ENCODE measurements at regions not wholly inside any gene's neighbourhood (a gene's known extent, or its start where the extent isn't known, plus 50 kb on each side); places are given as distances from the start of the nearest gene placed in this dataset.

DNA sequence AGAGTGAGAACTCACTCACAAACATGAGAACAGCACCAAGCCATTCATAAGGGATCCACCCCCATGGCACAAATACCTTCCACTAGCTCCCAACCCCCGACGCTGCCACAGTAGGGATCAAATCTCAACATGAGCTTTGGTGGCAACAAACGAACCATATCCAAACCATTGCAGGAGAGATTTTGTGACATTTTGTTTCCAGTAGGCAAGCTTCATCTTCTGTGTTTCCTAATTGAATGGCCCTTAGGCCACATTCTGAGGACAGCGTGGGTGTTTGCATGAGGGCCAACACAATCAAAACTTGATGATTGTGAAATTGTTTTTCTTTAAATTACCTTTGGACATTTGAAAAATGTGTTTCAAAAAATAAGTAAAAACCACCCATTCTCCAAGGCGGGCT lies 102.6 kb upstream of the LNX1 start:
- Histone ChIP-seq H3K36me3 (ENCODE audit: control insufficient read depth in 3 of 3, insufficient read depth in 3 of 3, low read length in 3 of 3) (no peaks in the 10 kb centered on the region), H3K9me3 (ENCODE audit: control insufficient read depth in 3 of 3, low read length in 3 of 3) (no peaks in the 10 kb centered on the region), H3K27ac (ENCODE audit: low read depth, low read length) (no peak overlapping the region), H3K27me3 (ENCODE audit: control insufficient read depth in 3 of 3, insufficient read depth in 3 of 3, low read length in 3 of 3) (no peaks in the 10 kb centered on the region), H3K4me1 (ENCODE audit: control insufficient read depth in 3 of 3, insufficient read depth in 3 of 3, low read length in 3 of 3) (no peaks in the 10 kb centered on the region), H3K4me3 (ENCODE audit: low read length in 3 of 3) (no peak overlapping the region), H3K9ac (ENCODE audit: low read depth in 1 of 3, low read length in 3 of 3) (no peak overlapping the region)

GRCh38 chr4:53693408-53693807 lies 102.1 kb upstream of the LNX1 start:
- H3K4me3 ChIP-seq (ENCODE audit: low read length in 3 of 3): no peak overlapping the region
- H3K4me1 ChIP-seq (ENCODE audit: control insufficient read depth in 3 of 3, insufficient read depth in 3 of 3, low read length in 3 of 3): no peaks in the 10 kb centered on the region
- H3K36me3 ChIP-seq (ENCODE audit: control insufficient read depth in 3 of 3, insufficient read depth in 3 of 3, low read length in 3 of 3): no peaks in the 10 kb centered on the region
- no peaks in the 10 kb centered on the region for H3K27me3 ChIP-seq (ENCODE audit: control insufficient read depth in 3 of 3, insufficient read depth in 3 of 3, low read length in 3 of 3)
- H3K9ac ChIP-seq (ENCODE audit: low read depth in 1 of 3, low read length in 3 of 3): no peak overlapping the region
- no peaks in the 10 kb centered on the region for H3K9me3 ChIP-seq (ENCODE audit: control insufficient read depth in 3 of 3, low read length in 3 of 3)
- no peak overlapping the region for H3K27ac ChIP-seq (ENCODE audit: low read depth, low read length)

- no peaks in the 10 kb centered on the region for H3K27me3 ChIP-seq (ENCODE audit: control insufficient read depth in 3 of 3, insufficient read depth in 3 of 3, low read length in 3 of 3)
- H3K36me3 ChIP-seq (ENCODE audit: control insufficient read depth in 3 of 3, insufficient read depth in 3 of 3, low read length in 3 of 3): no peaks in the 10 kb centered on the region
- H3K27ac ChIP-seq (ENCODE audit: low read depth, low read length): peak overlapping the region; percentile 25
- no peaks in the 10 kb centered on the region for H3K4me1 ChIP-seq (ENCODE audit: control insufficient read depth in 3 of 3, insufficient read depth in 3 of 3, low read length in 3 of 3)
- no peak overlapping the region for H3K4me3 ChIP-seq (ENCODE audit: low read length in 3 of 3)
- no peaks in the 10 kb centered on the region for H3K9me3 ChIP-seq (ENCODE audit: control insufficient read depth in 3 of 3, low read length in 3 of 3)
- no peak overlapping the region for H3K9ac ChIP-seq (ENCODE audit: low read depth in 1 of 3, low read length in 3 of 3)
These were observed 97.0 kb upstream of the LNX1 start for GRCh38 chr4:53688186-53688790.

DNA sequence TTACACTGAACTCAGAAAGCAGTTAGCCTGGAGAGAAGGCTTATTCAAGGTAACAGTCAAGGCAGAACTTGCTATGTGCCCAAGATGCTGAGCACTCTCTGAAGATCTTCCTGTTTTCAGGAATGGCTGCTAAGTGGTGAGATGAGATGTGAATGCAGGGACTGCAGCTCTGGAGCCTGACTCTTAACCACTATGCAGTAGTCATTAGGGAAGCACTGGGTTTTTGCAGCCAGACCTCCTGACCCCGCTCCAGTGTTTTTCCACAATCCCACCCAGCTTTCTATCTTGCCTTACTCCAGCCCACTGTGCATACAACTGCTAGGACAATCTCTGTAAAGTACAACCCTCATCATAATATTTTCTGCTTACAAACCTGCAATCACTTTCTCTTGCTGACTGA lies 95.2 kb upstream of the LNX1 start:
- Histone ChIP-seq H3K27ac (ENCODE audit: low read depth, low read length) (no peak overlapping the region), H3K36me3 (ENCODE audit: control insufficient read depth in 3 of 3, insufficient read depth in 3 of 3, low read length in 3 of 3) (no peaks in the 10 kb centered on the region), H3K4me3 (ENCODE audit: low read length in 3 of 3) (no peak overlapping the region), H3K9me3 (ENCODE audit: control insufficient read depth in 3 of 3, low read length in 3 of 3) (no peaks in the 10 kb centered on the region), H3K4me1 (ENCODE audit: control insufficient read depth in 3 of 3, insufficient read depth in 3 of 3, low read length in 3 of 3) (no peaks in the 10 kb centered on the region), H3K27me3 (ENCODE audit: control insufficient read depth in 3 of 3, insufficient read depth in 3 of 3, low read length in 3 of 3) (no peaks in the 10 kb centered on the region), H3K9ac (ENCODE audit: low read depth in 1 of 3, low read length in 3 of 3) (no peak overlapping the region)

- Histone ChIP-seq H3K36me3 (ENCODE audit: control insufficient read depth in 3 of 3, insufficient read depth in 3 of 3, low read length in 3 of 3) (no peaks in the 10 kb centered on the region), H3K9ac (ENCODE audit: low read depth in 1 of 3, low read length in 3 of 3) (no peak overlapping the region), H3K4me3 (ENCODE audit: low read length in 3 of 3) (no peak overlapping the region), H3K9me3 (ENCODE audit: control insufficient read depth in 3 of 3, low read length in 3 of 3) (no peaks in the 10 kb centered on the region), H3K4me1 (ENCODE audit: control insufficient read depth in 3 of 3, insufficient read depth in 3 of 3, low read length in 3 of 3) (no peaks in the 10 kb centered on the region), H3K27ac (ENCODE audit: low read depth, low read length) (no peak overlapping the region), H3K27me3 (ENCODE audit: control insufficient read depth in 3 of 3, insufficient read depth in 3 of 3, low read length in 3 of 3) (no peaks in the 10 kb centered on the region)
These were observed 93.1 kb upstream of the LNX1 start for GRCh38 chr4:53684136-53685130.

DNA sequence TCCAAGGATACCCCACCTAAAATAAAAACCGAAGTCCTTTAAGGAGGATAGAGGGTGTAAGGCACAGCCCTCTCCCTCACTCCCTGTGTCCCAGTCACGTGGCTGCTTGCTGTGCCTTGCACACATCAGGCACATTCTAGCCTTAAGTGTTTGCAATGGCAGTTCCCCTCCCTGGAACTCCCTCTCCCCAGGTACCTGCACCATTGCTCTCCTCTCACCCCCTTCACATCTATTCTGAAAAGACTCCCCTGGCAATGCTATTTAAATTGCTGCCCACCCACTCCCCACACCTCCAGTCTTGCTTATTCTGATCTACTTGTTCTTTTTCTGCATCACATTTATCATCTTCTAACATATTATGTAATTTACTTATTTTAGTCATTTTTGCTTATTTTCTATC lies 91.6 kb upstream of the LNX1 start:
- no peaks in the 10 kb centered on the region for H3K9me3 ChIP-seq (ENCODE audit: control insufficient read depth in 3 of 3, low read length in 3 of 3)
- no peaks in the 10 kb centered on the region for H3K36me3 ChIP-seq (ENCODE audit: control insufficient read depth in 3 of 3, insufficient read depth in 3 of 3, low read length in 3 of 3)
- no peak overlapping the region for H3K4me3 ChIP-seq (ENCODE audit: low read length in 3 of 3)
- no peaks in the 10 kb centered on the region for H3K27me3 ChIP-seq (ENCODE audit: control insufficient read depth in 3 of 3, insufficient read depth in 3 of 3, low read length in 3 of 3)
- no peak overlapping the region for H3K9ac ChIP-seq (ENCODE audit: low read depth in 1 of 3, low read length in 3 of 3)
- no peak overlapping the region for H3K27ac ChIP-seq (ENCODE audit: low read depth, low read length)
- H3K4me1 ChIP-seq (ENCODE audit: control insufficient read depth in 3 of 3, insufficient read depth in 3 of 3, low read length in 3 of 3): no peaks in the 10 kb centered on the region

DNA sequence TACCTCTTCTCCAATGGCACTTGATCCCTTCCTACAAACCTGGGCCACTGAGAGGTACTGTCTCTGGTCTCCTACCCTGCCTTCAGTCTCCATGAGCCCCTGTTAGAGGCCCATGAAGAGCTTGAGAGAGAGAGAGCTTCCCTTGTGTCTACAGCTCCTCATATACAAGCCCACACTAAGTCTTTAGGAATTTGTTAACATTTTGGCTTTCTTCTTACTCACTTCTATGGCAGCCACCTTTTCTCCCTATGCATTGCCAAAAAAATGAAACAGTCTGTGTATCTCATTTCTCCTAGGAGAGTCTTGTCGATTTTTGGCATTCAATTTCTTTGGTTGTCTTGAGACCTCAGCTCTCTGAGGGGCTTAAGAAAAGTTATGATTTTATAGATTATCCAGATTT lies 90.9 kb upstream of the LNX1 start:
- no peak overlapping the region for H3K4me3 ChIP-seq (ENCODE audit: low read length in 3 of 3)
- no peak overlapping the region for H3K9ac ChIP-seq (ENCODE audit: low read depth in 1 of 3, low read length in 3 of 3)
- H3K27ac ChIP-seq (ENCODE audit: low read depth, low read length): no peak overlapping the region
- no peaks in the 10 kb centered on the region for H3K27me3 ChIP-seq (ENCODE audit: control insufficient read depth in 3 of 3, insufficient read depth in 3 of 3, low read length in 3 of 3)
- H3K4me1 ChIP-seq (ENCODE audit: control insufficient read depth in 3 of 3, insufficient read depth in 3 of 3, low read length in 3 of 3): no peaks in the 10 kb centered on the region
- H3K36me3 ChIP-seq (ENCODE audit: control insufficient read depth in 3 of 3, insufficient read depth in 3 of 3, low read length in 3 of 3): no peaks in the 10 kb centered on the region
- no peaks in the 10 kb centered on the region for H3K9me3 ChIP-seq (ENCODE audit: control insufficient read depth in 3 of 3, low read length in 3 of 3)

DNA sequence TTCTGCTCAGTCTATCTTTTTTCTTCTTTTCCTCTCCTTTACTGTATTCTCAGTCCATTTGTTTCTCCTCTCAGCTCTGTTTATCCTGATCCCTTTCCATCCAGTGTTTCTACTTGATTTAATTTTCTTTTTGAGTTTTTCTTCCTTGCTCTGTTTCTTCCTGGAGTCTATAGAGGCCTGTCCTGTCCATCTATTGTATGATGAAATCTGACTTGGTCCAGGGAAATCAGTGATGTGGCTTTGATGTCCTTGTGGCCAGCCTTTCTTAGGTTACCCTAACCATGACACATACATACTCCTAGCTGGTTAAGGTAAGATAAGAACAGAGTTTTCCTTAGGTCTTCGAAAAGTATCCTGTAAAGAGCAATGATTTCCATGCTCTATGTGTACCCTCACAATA lies 89.3 kb upstream of the LNX1 start:
- H3K27me3 ChIP-seq (ENCODE audit: control insufficient read depth in 3 of 3, insufficient read depth in 3 of 3, low read length in 3 of 3): no peaks in the 10 kb centered on the region
- no peak overlapping the region for H3K27ac ChIP-seq (ENCODE audit: low read depth, low read length)
- H3K4me3 ChIP-seq (ENCODE audit: low read length in 3 of 3): no peak overlapping the region
- no peak overlapping the region for H3K9ac ChIP-seq (ENCODE audit: low read depth in 1 of 3, low read length in 3 of 3)
- peaks cover 0 to 3% (median 0%) of the 10 kb centered on the region in 3 donors for H3K4me1 ChIP-seq (ENCODE audit: control insufficient read depth in 3 of 3, insufficient read depth in 3 of 3, low read length in 3 of 3)
- H3K36me3 ChIP-seq (ENCODE audit: control insufficient read depth in 3 of 3, insufficient read depth in 3 of 3, low read length in 3 of 3): no peaks in the 10 kb centered on the region
- no peaks in the 10 kb centered on the region for H3K9me3 ChIP-seq (ENCODE audit: control insufficient read depth in 3 of 3, low read length in 3 of 3)

GRCh38 chr4:53680168-53680567 lies 88.9 kb upstream of the LNX1 start:
- no peak overlapping the region for H3K27ac ChIP-seq (ENCODE audit: low read depth, low read length)
- no peaks in the 10 kb centered on the region for H3K9me3 ChIP-seq (ENCODE audit: control insufficient read depth in 3 of 3, low read length in 3 of 3)
- H3K36me3 ChIP-seq (ENCODE audit: control insufficient read depth in 3 of 3, insufficient read depth in 3 of 3, low read length in 3 of 3): no peaks in the 10 kb centered on the region
- no peak overlapping the region for H3K4me3 ChIP-seq (ENCODE audit: low read length in 3 of 3)
- no peaks in the 10 kb centered on the region for H3K27me3 ChIP-seq (ENCODE audit: control insufficient read depth in 3 of 3, insufficient read depth in 3 of 3, low read length in 3 of 3)
- H3K4me1 ChIP-seq (ENCODE audit: control insufficient read depth in 3 of 3, insufficient read depth in 3 of 3, low read length in 3 of 3): peaks cover 0 to 3% (median 0%) of the 10 kb centered on the region in 3 donors
- H3K9ac ChIP-seq (ENCODE audit: low read depth in 1 of 3, low read length in 3 of 3): no peak overlapping the region

DNA sequence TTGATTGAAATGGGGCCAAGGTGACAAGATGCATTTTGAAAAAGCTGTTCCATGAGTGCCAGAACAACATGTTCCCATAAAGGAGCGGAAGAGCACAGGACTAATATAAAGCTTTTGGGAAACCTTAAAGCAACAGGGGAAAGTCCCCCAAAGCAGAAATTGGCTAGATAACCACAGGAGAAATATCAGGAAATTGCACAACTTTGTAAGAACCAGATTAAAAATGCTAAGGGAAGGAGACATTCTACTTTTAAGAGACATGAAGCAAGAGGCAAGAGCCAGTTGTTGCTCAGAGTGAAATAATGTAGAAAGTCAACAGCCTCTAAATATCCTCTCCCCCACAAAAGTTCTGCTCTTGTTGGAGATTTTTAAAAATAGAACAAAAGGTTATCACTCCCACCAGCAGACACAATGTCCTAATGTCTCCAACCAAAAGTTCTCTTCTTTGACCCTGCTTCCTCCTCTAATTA lies 85.2 kb upstream of the LNX1 start:
- Histone ChIP-seq H3K4me3 (ENCODE audit: low read length in 3 of 3) (no peak overlapping the region), H3K27ac (ENCODE audit: low read depth, low read length) (no peak overlapping the region), H3K27me3 (ENCODE audit: control insufficient read depth in 3 of 3, insufficient read depth in 3 of 3, low read length in 3 of 3) (no peaks in the 10 kb centered on the region), H3K9me3 (ENCODE audit: control insufficient read depth in 3 of 3, low read length in 3 of 3) (no peaks in the 10 kb centered on the region), H3K9ac (ENCODE audit: low read depth in 1 of 3, low read length in 3 of 3) (no peak overlapping the region), H3K4me1 (ENCODE audit: control insufficient read depth in 3 of 3, insufficient read depth in 3 of 3, low read length in 3 of 3) (peaks cover 0 to 3% (median 0%) of the 10 kb centered on the region in 3 donors), H3K36me3 (ENCODE audit: control insufficient read depth in 3 of 3, insufficient read depth in 3 of 3, low read length in 3 of 3) (no peaks in the 10 kb centered on the region)

Measured in skeletal muscle tissue (tissue), 3 donors.